ENCODE measurements at regions not wholly inside any gene's neighbourhood (a gene's known extent, or its start where the extent isn't known, plus 50 kb on each side); places are given as distances from the start of the nearest gene placed in this dataset.

DNA sequence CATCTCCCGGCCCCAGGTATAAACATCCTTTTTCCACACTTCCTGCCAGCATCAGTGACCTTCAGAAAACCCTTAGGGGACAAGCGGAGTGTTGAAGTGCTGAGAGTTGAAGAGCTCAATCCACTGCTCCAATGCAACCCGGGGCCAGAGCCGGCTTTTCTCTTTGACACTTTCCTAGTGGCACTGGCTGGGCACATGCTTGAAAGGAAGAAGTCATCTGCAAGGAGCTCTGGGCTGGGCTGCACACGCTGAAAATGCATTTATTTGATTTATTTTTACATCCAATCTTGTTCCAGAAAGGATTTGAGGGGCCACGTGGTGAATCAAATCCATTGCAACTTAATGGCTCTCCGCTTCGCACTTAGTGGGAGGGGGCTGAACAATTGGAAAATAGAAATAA is 229.0 kb upstream of the DIO3 start:
- DNase-seq (ENCODE audit: low read depth): no peak
- no peak overlapping the region for H3K4me3 ChIP-seq (ENCODE audit: low read depth, low read length)
- TF ChIP-seq CTCF (IDR thresholded peaks at IDR 0.05; ENCODE audit: insufficient read depth, low read depth, low read length): no peak

DNA sequence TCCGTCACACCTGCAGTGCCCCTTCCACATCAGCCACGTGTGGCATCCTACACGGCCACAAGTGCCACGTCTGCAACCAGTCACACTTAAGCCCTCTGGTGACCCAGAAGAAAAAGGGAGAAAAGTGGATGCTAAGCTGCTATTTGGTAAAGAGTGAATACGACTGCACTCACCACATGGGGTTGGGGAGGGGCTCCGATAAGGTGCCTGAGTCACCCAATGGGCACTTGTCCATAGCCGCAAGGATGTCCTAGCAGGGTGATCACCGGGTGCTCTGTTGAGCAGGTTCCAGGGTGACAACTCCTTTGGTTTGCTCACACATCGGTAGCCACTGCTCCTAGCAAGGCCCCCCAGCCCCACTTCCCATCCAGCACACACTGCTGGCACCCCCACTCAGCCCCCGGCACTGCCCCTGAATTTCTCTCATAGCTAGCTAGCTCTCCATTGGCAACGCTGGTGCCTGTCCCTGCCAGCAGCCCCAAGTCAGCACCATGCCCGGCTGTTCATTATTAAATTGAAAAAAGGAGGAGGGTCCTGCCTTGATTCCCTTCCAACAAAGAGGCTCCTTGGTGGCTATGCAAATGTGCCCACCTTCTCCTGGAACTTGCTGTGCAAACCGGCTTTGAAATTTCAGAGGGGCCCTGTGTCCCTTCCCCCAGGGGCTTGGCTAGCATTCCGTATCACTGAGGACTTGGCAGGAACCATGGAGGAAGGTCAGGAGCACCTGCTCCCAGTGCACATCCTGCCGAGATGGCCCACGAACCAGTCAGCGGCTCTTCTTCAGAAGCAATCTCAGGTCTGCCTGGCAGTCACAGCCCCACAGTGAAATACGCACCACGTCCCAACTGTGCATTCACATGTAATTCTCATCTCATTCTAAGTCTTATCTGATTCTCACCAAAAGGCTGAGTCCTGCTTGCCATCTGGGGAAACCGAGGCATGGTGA is 227.7 kb upstream of the DIO3 start:
- DNase-seq (ENCODE audit: low read depth): no peak
- no peak overlapping the region for H3K4me3 ChIP-seq (ENCODE audit: low read depth, low read length)
- no peak for TF ChIP-seq CTCF (IDR thresholded peaks at IDR 0.05; ENCODE audit: insufficient read depth, low read depth, low read length)

GRCh38 chr14:101334656-101335055 is 226.6 kb upstream of the DIO3 start:
- H3K4me3 ChIP-seq (ENCODE audit: low read depth, low read length): no peak overlapping the region
- no peak for DNase-seq (ENCODE audit: low read depth)
- TF ChIP-seq CTCF (IDR thresholded peaks at IDR 0.05; ENCODE audit: insufficient read depth, low read depth, low read length): no peak

DNA sequence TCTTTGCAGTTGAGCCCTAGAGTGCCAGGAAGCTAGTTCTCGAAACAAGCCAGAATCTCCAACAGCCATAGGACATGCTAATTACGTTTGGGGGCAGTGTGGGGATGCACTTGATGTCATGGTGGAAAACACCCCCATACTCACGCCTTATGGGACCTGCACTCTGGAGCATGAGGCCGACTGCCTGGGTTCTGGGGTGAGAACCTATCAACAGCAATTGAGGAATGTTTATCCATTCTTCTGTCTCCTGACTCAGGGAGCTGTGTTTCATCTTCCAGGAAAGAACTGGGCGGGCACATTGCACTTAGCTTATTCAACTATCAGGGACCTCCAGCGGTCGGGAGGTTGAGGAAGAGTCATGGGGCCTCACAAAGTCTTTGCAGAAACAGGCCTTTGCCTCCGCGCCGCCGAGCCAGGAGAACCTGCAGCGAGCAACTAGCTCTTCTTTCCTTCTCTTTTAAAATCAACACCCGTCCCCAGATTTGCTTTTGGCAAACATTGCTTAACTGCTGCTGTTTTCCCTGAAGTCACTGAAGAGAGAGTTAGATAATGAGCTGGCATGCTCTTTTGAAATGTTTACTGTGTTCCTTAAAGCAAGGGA is 226.1 kb upstream of the DIO3 start:
- DNase-seq (ENCODE audit: low read depth): peak; percentile 34
- H3K4me3 ChIP-seq (ENCODE audit: low read depth, low read length): no peak overlapping the region
- no peak for TF ChIP-seq CTCF (IDR thresholded peaks at IDR 0.05; ENCODE audit: insufficient read depth, low read depth, low read length)

- DNase-seq (ENCODE audit: low read depth): no peak
- no peak overlapping the region for H3K4me3 ChIP-seq (ENCODE audit: low read depth, low read length)
- no peak for TF ChIP-seq CTCF (IDR thresholded peaks at IDR 0.05; ENCODE audit: insufficient read depth, low read depth, low read length)
These were observed 225.1 kb upstream of the DIO3 start for GRCh38 chr14:101336183-101336582.

- no peak for DNase-seq (ENCODE audit: low read depth)
- no peak for TF ChIP-seq CTCF (IDR thresholded peaks at IDR 0.05; ENCODE audit: insufficient read depth, low read depth, low read length)
- H3K4me3 ChIP-seq (ENCODE audit: low read depth, low read length): no peak overlapping the region
These were observed 224.2 kb upstream of the DIO3 start for GRCh38 chr14:101337053-101337452.
